ENCODE measurements at regions not wholly inside any gene's neighbourhood (a gene's known extent, or its start where the extent isn't known, plus 50 kb on each side); places are given as distances from the start of the nearest gene placed in this dataset.
"Not testable (repeated sequence)": the region's sequence is repeated elsewhere in the genome, so short reads cannot be mapped to it uniquely, and the experiment has no call there.

DNA sequence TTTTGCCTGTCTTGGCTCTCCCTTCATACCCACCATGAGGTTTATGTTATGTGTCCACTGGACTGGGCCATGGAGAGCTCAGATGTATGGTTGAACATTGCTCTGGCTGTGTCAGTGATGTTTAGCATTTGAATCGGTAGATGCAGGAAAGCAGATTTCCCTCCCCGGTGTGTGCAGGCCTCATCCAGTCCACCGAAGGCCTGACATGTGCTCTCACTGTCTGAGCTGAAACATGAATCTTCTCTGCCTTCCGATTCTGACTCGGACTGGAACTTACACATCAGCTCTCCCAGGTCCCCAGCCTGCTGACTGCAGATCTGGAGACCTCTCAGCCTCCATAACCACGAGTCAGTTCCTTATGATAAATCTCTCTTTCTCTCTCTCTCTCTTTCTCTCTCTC, 72.4 kb upstream of the SLC66A3 start:
- POLR2A ChIA-PET, result no interaction called here
- Histone ChIP-seq H3K4me3 (ENCODE audit: low read depth, low read length) (no peak overlapping the region), H3K4me1 (no peaks in the 10 kb centered on the region), H3K27me3 (replicated peaks; ENCODE audit: control insufficient read depth, insufficient read depth, low read length) (no peaks in the 10 kb centered on the region), H3K9me3 (no peaks in the 10 kb centered on the region), H3K36me3 (ENCODE audit: control insufficient read depth, insufficient read depth, low read length) (no peaks in the 10 kb centered on the region)
- no peak for DNase-seq
- no TSS peak for BruUV-seq (replicated peaks)
- Mint-ChIP-seq H3K4me1 (ENCODE audit: low read depth, unreplicated experiment) (no peaks in the 10 kb centered on the region), H3K27me3 (ENCODE audit: insufficient read depth, unreplicated experiment) (peaks cover 8% of the 10 kb centered on the region), H3K27ac (ENCODE audit: unreplicated experiment) (no peak overlapping the region), H3K9me3 (ENCODE audit: unreplicated experiment) (no peaks in the 10 kb centered on the region), H3K36me3 (ENCODE audit: insufficient read depth, unreplicated experiment) (no peaks in the 10 kb centered on the region), H3K4me3 (ENCODE audit: unreplicated experiment) (no peak overlapping the region)
- CTCF ChIA-PET, result no interaction called here
- no peak for TF ChIP-seq CTCF (IDR thresholded peaks at IDR 0.05; ENCODE audit: insufficient read depth in 1 of 2, low read depth in 1 of 2, low read length in 1 of 2, severe bottlenecking in 1 of 2, unreplicated experiment in 1 of 2)
- intact Hi-C loops (cut with micrococcal nuclease; ENCODE audit: unreplicated experiment), result no loop called here

DNA sequence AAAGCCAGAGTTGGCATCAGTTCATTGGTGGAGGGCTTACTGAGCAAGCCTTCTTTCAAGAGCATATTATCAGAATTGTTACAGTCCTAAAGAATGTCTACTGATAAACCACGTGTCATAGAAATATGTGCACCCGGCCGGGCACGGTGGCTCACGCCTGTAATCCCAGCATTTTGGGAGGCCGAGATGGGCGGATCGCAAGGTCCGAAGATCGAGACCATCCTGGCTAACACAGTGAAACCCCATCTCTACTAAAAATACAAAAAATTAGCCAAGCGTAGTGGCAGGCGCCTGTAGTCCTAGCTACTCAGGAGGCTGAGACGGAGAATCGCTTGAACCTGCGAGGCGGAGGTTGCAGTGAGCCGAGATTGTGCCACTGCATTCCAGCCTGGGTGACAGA, 66.4 kb upstream of the SLC66A3 start:
- H3K4me1 ChIP-seq; H3K27ac Mint-ChIP-seq (ENCODE audit: unreplicated experiment); H3K4me1 Mint-ChIP-seq (ENCODE audit: low read depth, unreplicated experiment); POLR2A ChIA-PET; H3K36me3 ChIP-seq (ENCODE audit: control insufficient read depth, insufficient read depth, low read length); H3K36me3 Mint-ChIP-seq (ENCODE audit: insufficient read depth, unreplicated experiment); BruUV-seq (replicated peaks); H3K27me3 ChIP-seq (replicated peaks; ENCODE audit: control insufficient read depth, insufficient read depth, low read length); DNase-seq; H3K4me3 Mint-ChIP-seq (ENCODE audit: unreplicated experiment); H3K4me3 ChIP-seq (ENCODE audit: low read depth, low read length); H3K9me3 ChIP-seq; H3K9me3 Mint-ChIP-seq (ENCODE audit: unreplicated experiment); intact Hi-C loops (cut with micrococcal nuclease; ENCODE audit: unreplicated experiment); CTCF ChIA-PET: not testable (repeated sequence)
- peaks cover 12% of the 10 kb centered on the region for H3K27me3 Mint-ChIP-seq (ENCODE audit: insufficient read depth, unreplicated experiment)

DNA sequence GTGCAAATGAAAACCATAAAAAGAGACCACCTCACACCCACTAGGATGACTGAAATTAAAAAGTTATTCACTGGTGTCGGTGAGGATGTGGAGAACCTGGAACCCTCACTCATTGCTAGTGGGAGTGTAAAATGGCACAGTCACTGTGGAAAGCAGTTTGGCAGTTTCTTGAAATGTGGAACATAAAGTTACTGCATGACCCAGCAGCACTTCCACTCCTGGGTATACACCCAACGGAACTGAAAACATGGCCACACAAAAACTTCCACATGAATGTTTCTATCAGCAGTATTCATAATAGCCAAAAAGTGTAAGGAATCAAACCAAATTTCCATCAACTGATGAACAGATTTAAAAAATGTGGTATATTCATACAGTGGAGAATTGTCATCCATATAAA, 65.1 kb upstream of the SLC66A3 start:
- H3K27me3 Mint-ChIP-seq (ENCODE audit: insufficient read depth, unreplicated experiment), result peaks cover 15% of the 10 kb centered on the region
- no peak for DNase-seq
- H3K9me3 Mint-ChIP-seq (ENCODE audit: unreplicated experiment), result no peaks in the 10 kb centered on the region
- no peak overlapping the region for H3K4me3 ChIP-seq (ENCODE audit: low read depth, low read length)
- H3K27me3 ChIP-seq (replicated peaks; ENCODE audit: control insufficient read depth, insufficient read depth, low read length), result no peaks in the 10 kb centered on the region; the same call in 1 of the 2 replicates
- intact Hi-C loops (cut with micrococcal nuclease; ENCODE audit: unreplicated experiment), result no loop called here
- CTCF ChIA-PET, result no interaction called here
- H3K36me3 ChIP-seq (ENCODE audit: control insufficient read depth, insufficient read depth, low read length), result no peaks in the 10 kb centered on the region
- no peak for TF ChIP-seq CTCF (IDR thresholded peaks at IDR 0.05; ENCODE audit: insufficient read depth in 1 of 2, low read depth in 1 of 2, low read length in 1 of 2, severe bottlenecking in 1 of 2, unreplicated experiment in 1 of 2)
- H3K4me1 Mint-ChIP-seq (ENCODE audit: low read depth, unreplicated experiment), result no peaks in the 10 kb centered on the region
- no peak overlapping the region for H3K27ac Mint-ChIP-seq (ENCODE audit: unreplicated experiment)
- no peaks in the 10 kb centered on the region for H3K9me3 ChIP-seq
- no TSS peak for BruUV-seq (replicated peaks)
- no peaks in the 10 kb centered on the region for H3K4me1 ChIP-seq
- H3K4me3 Mint-ChIP-seq (ENCODE audit: unreplicated experiment), result no peak overlapping the region
- no peaks in the 10 kb centered on the region for H3K36me3 Mint-ChIP-seq (ENCODE audit: insufficient read depth, unreplicated experiment)
- POLR2A ChIA-PET, result no interaction called here

DNA sequence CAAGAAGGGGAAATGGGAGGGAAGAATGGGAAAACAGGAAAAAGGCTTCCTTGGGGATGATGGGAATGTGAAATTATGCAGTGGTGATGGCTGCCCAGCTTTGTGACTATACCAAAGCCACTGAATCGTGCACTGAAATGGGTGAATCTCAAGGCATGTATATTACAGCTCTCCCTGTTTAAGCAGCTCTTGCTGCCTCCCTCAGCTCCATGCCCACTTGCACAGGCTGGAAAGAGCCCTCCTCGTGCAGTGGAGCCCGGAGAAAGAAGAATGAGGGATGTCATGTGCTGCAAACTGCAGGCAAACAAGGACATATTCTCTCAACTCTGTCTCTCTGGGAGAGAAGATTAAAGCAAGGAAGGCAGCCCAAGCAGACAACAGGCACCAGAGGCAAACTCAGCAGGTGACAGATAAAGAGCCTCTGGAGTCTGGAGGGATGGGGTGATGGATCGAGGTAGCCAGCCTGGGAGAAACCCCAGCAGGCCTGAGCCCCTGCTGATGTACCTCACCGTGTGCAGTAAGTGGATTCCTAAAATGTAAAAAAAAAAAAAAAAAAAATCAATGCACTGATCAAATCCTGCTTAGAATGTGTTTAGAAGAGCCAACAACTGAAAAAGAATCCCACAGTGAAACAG, 62.4 kb upstream of the SLC66A3 start:
- no TSS peak for BruUV-seq (replicated peaks)
- H3K27ac Mint-ChIP-seq (ENCODE audit: unreplicated experiment), result no peak overlapping the region

More for the DNA sequence above, 62.4 kb upstream of the SLC66A3 start:
- no peaks in the 10 kb centered on the region for H3K4me1 Mint-ChIP-seq (ENCODE audit: low read depth, unreplicated experiment)
- Histone ChIP-seq H3K4me3 (ENCODE audit: low read depth, low read length) (no peak overlapping the region), H3K4me1 (no peaks in the 10 kb centered on the region), H3K9me3 (no peaks in the 10 kb centered on the region), H3K36me3 (ENCODE audit: control insufficient read depth, insufficient read depth, low read length) (no peaks in the 10 kb centered on the region), H3K27me3 (replicated peaks; ENCODE audit: control insufficient read depth, insufficient read depth, low read length) (no peaks in the 10 kb centered on the region; the same call in 1 of the 2 replicates)
- H3K36me3 Mint-ChIP-seq (ENCODE audit: insufficient read depth, unreplicated experiment), result no peaks in the 10 kb centered on the region
- peaks cover 11% of the 10 kb centered on the region for H3K27me3 Mint-ChIP-seq (ENCODE audit: insufficient read depth, unreplicated experiment)
- no peak overlapping the region for H3K4me3 Mint-ChIP-seq (ENCODE audit: unreplicated experiment)
- intact Hi-C loops (cut with micrococcal nuclease; ENCODE audit: unreplicated experiment), result no loop called here
- no peaks in the 10 kb centered on the region for H3K9me3 Mint-ChIP-seq (ENCODE audit: unreplicated experiment)
- POLR2A ChIA-PET, result no interaction called here
- no peak for TF ChIP-seq CTCF (IDR thresholded peaks at IDR 0.05; ENCODE audit: insufficient read depth in 1 of 2, low read depth in 1 of 2, low read length in 1 of 2, severe bottlenecking in 1 of 2, unreplicated experiment in 1 of 2)
- DNase-seq, result no peak
- CTCF ChIA-PET, result no interaction called here
